CD4-positive, alpha-beta T cell treated with Interleukin-17A for 1 hour (primary cell): ENCODE measurements at regions not wholly inside any gene's neighbourhood (a gene's known extent, or its start where the extent isn't known, plus 50 kb on each side); places are given as distances from the start of the nearest gene placed in this dataset.
"Not testable (repeated sequence)": the region's sequence is repeated elsewhere in the genome, so short reads cannot be mapped to it uniquely, and the experiment has no call there.

ENCODE experiments used
- DNase-seq: peaks from one replicate; pipeline ENCODE4 v3.0.0-alpha.2; 2020

DNA sequence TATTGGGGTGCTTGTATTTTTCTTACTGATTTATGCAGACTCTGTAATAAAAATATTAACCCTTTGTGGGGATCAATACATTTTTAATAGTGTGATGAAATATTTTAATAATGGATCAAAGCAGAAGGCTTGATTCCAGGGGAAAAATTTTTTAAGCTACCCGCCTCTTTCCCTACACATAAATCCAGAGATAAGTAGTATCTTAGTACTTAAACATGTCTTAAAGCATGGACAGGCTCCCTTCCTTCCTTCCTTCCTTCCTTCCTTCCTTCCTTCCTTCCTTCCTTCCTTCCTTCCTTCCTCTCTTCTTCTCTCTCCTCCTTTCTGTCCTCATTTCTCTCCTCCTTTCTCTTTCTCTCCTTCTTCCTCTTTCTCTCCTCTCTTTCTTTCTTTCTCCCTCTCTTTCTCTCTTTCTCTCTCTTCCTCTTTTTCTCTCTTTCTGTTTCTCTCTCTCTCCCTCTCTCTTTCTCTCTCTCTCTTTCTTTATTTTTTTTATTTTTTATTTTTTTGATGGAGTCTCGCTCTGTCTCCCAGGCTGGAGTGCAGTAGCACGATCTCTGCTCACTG lies 78.0 kb upstream of the SPRY4 start:
- DNase-seq, result no peak

GRCh38 chr5:142400415-142400814 lies 75.6 kb upstream of the SPRY4 start:
- no peak for DNase-seq

- no peak for DNase-seq
These were observed 75.1 kb upstream of the SPRY4 start for GRCh38 chr5:142399891-142400290.

DNA sequence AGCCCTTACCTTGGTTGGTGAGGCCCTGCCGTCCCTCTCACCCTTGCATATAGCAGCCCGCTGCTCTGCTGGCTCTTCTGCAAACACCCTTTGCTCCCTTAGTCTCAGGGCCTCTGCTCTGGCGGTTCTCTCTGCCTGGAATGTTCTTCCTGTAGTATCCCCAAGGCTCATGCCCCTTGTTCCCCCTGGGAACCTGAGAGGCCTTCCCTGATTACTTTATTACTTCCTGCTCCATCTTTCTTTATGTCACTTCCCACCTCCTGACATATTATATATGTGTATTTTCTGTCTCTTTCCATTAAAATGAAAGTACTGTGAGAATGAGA lies 73.9 kb upstream of the SPRY4 start:
- DNase-seq, result no peak

DNA sequence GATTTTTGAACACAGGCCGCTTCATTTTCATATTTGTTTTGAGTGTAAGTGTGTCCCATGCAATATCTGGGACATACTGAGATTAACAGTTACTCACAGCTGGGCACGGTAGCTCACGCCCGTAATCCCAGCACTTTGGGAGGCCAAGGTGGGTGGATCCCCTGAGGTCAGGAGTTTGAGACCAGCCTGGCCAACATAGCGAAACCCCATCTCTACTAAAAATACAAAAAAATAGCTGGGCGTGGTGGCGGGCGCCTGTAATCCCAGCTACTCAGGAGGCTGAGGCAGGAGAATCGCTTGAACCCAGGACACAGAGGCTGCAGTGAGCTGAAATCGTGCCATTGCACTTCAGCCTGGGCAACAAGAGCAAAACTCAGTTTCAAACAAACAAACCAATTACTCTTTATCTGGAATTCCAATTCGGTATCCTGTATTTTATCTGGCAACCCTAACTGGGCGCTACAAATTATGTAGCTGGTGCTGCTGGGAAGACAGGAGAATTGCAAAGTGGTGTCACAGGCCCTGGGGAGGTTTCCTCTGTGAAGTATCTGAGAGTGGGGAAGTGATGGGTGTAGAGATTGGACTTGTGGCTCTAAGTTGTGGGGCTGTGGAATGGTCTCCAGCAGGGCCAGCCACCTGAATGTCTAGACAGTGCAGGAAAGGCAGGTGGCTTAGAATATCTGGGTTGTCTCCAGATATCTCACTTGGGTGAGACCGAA lies 73.3 kb upstream of the SPRY4 start:
- DNase-seq, result not testable (repeated sequence)

GRCh38 chr5:142397178-142397577 lies 72.4 kb upstream of the SPRY4 start:
- DNase-seq, result no peak

DNA sequence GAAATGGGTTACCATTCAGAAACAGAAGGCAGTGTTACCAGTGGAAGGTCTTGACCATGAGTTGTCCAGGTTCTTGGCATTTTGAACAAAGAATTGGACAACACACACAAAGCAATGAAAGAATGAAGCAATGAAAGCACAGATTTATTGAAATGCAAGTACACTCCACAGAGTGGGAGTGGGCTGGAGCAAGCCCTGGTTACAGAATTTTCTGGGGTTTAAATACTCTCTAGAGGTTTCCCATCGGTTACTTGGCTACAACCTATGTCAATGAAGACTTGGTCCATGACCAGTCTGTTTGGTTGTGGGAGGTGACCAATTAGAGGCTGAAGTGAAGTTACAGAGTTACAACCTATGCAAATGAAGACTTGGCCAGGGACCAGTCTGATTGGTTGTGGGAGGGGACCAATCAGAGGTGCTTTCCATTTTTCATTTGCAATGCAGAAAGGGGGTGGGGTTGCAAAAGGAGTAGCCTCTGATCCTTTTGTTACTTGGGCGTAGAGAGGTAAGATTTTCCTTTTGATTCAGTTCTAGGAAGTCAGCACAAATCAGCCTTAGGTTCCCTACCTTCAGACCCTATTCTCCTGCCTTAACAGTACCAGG lies 71.7 kb upstream of the SPRY4 start:
- no peak for DNase-seq

DNA sequence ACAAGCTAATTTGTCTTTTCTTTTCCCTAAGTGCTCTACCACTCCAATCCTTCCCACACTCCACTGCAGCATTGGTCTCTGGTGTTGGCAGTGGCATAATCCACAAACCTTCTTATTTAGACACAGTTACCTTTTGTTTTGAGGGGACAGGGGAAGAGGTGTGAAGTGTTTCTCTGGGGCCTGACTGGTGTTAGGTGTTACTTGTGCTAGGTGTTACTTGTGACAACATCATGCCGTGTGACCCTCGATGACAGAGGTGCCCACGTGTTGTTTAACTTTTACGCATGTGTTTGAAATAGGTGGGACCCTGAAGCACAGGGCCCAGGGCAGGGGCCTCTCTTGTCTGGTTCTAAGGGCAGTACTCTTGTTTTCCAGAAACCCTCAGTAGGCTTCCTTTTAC lies 70.5 kb upstream of the SPRY4 start:
- no peak for DNase-seq

- no peak for DNase-seq
These were observed 66.4 kb upstream of the SPRY4 start for GRCh38 chr5:142391058-142391845.

- DNase-seq, result no peak
These were observed 65.5 kb upstream of the SPRY4 start for GRCh38 chr5:142390334-142390733.

- no peak for DNase-seq
These were observed 63.9 kb upstream of the SPRY4 start for GRCh38 chr5:142388696-142389095.

- no peak for DNase-seq
These were observed 62.3 kb upstream of the SPRY4 start for GRCh38 chr5:142387024-142387682.

- DNase-seq, result no peak
These were observed 61.6 kb upstream of the SPRY4 start for GRCh38 chr5:142386137-142387023.

DNA sequence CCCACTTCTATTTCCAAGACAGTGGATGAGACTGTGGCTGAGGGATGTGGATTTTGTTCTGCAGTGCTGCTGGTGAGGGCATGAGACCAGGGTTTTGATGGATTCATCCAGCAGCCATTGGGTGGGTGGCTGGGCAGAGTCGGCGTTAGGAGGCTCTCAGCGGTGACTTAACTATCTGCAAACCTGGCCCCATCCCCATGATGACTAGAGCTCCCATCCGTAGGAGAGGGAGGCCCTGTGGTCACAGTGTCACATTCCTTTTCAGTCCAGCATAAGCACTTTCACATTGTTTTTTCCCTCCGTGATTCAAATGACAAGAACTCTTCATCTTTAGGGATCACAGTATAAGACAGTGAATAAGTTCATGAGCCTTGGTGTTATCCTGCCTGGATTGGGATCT lies 60.4 kb upstream of the SPRY4 start:
- no peak for DNase-seq

DNA sequence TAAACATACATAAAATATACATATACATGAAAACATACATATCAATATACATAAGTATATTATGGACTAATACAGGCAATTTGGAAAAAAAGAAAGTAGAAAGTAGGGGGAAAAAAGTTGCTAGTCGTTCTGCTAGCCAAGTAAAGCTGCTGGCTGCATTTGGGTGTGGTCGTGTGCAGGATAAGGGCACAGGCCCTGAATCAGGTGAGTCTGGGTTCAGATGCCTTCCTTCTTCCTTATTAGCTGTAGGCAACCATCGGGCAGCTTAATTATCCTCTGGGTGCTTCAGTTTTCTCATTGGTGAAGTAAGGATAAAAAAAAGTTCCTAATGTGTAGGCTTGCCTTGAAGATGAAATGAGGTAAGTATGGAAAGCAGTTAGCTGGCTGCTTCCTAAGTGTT lies 59.2 kb upstream of the SPRY4 start:
- no peak for DNase-seq

DNA sequence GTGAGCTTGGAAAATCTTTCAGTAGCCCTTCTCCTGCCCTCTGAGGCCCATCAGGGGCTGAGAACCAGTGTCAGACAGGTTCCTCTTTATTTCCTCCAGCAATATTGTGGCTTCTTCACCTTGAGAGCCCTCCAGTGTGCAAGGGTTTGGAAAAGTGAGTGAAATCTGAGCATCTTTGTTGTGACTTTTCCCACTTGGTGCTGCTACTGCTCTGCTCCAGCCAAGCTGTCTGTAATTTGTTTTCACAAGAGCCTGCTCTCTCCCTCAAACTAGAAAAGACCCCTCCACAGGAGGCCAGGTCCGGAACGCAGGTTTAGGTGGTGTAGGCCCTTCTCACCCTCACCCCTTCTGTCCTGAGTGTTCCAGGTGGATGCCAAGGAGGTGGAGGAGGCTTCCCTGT lies 57.4 kb upstream of the SPRY4 start:
- no peak for DNase-seq

- no peak for DNase-seq
These were observed 54.2 kb upstream of the SPRY4 start for GRCh38 chr5:142378737-142379634.

- no peak for DNase-seq
These were observed 51.2 kb upstream of the SPRY4 start for GRCh38 chr5:142375944-142376411.
